ENCODE measurements at regions not wholly inside any gene's neighbourhood (a gene's known extent, or its start where the extent isn't known, plus 50 kb on each side); places are given as distances from the start of the nearest gene placed in this dataset.

DNA sequence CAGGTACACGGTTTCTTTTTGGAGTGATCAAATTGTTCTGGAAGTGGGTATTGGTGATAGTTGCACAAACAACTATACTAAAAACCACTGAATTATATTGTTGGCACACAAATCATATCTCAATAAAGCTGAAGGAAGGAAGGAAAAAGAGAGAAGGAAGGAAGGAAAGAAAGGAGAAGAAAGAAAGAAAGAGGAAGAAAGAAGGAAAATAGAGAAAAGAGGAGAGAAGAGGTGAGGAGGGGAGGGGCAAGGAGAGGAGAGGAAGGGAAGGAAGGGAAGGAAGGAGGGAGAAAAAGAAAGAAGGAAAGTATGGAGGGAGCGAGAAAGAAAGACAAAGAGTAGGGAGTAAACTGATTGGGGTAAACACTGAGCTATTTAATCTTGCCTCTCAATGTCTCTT, 77.9 kb upstream of the TSC22D2 start:
- H3K9me3 Mint-ChIP-seq = no peaks in the 10 kb centered on the region
- Histone ChIP-seq H3K27ac (ENCODE audit: low read depth in 1 of 2, low read length in 2 of 2) (no peak overlapping the region), H3K4me3 (ENCODE audit: low read length) (no peak overlapping the region), H3K36me3 (ENCODE audit: insufficient read depth, low read length) (no peaks in the 10 kb centered on the region), H3K4me1 (ENCODE audit: insufficient read depth, low read length) (no peaks in the 10 kb centered on the region), H3K27me3 (ENCODE audit: control insufficient read depth in 1 of 2, insufficient read depth in 2 of 2, low read length in 2 of 2) (no peaks in the 10 kb centered on the region), H3K9me3 (ENCODE audit: control insufficient read depth in 1 of 2, insufficient read depth in 1 of 2, low read length in 2 of 2) (no peaks in the 10 kb centered on the region)
- H3K27me3 Mint-ChIP-seq = peaks cover 18% of the 10 kb centered on the region
- CTCF ChIA-PET = no interaction called here
- H3K4me3 Mint-ChIP-seq = no peak overlapping the region
- H3K27ac Mint-ChIP-seq = no peak overlapping the region
- H3K36me3 Mint-ChIP-seq (ENCODE audit: low read depth) = no peaks in the 10 kb centered on the region
- no peak for ATAC-seq (ENCODE audit: poor library complexity)
- no peaks in the 10 kb centered on the region for H3K4me1 Mint-ChIP-seq (ENCODE audit: low read depth)
- TF ChIP-seq, protein P1, sequence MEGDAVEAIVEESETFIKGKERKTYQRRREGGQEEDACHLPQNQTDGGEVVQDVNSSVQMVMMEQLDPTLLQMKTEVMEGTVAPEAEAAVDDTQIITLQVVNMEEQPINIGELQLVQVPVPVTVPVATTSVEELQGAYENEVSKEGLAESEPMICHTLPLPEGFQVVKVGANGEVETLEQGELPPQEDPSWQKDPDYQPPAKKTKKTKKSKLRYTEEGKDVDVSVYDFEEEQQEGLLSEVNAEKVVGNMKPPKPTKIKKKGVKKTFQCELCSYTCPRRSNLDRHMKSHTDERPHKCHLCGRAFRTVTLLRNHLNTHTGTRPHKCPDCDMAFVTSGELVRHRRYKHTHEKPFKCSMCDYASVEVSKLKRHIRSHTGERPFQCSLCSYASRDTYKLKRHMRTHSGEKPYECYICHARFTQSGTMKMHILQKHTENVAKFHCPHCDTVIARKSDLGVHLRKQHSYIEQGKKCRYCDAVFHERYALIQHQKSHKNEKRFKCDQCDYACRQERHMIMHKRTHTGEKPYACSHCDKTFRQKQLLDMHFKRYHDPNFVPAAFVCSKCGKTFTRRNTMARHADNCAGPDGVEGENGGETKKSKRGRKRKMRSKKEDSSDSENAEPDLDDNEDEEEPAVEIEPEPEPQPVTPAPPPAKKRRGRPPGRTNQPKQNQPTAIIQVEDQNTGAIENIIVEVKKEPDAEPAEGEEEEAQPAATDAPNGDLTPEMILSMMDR (IDR thresholded peaks at IDR 0.05) = no peak
- intact Hi-C loops (cut with DNase I, micrococcal nuclease) = no loop called here
- no peak for DNase-seq
- POLR2A ChIA-PET = interaction anchor here (1.6 kb wide), 1 partner anchor 78 kb away, joined by 3 read pairs; the partner anchor contains the start of gene TSC22D2

DNA sequence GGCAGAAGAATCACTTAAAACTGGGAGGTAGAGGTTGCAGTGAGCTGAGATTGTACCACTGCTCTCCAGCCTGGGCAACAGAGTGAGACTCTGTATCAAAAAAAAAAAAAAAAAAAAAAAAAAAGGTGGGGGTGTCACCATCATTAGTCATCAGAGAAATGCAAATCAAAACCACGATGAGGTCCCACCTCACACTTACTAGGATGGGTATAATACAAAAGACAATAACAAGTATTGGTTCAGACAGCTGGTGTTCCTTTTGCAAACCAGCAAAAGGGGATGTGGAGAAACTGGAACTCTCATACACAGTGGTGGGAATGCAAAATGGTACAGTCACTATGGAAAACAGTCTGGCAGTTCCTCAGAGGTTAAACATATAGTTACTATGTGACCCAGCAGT, 78.7 kb upstream of the TSC22D2 start:
- Mint-ChIP-seq H3K27ac (no peak overlapping the region), H3K27me3 (peaks cover 20% of the 10 kb centered on the region), H3K4me1 (ENCODE audit: low read depth) (no peaks in the 10 kb centered on the region), H3K4me3 (no peak overlapping the region), H3K36me3 (ENCODE audit: low read depth) (no peaks in the 10 kb centered on the region), H3K9me3 (no peaks in the 10 kb centered on the region)
- H3K4me3 ChIP-seq (ENCODE audit: low read length) = no peak overlapping the region
- no peaks in the 10 kb centered on the region for H3K4me1 ChIP-seq (ENCODE audit: insufficient read depth, low read length)
- H3K27ac ChIP-seq (ENCODE audit: low read depth in 1 of 2, low read length in 2 of 2) = no peak overlapping the region
- H3K27me3 ChIP-seq (ENCODE audit: control insufficient read depth in 1 of 2, insufficient read depth in 2 of 2, low read length in 2 of 2) = no peaks in the 10 kb centered on the region
- TF ChIP-seq, protein P1 (IDR thresholded peaks at IDR 0.05) = no peak
- H3K36me3 ChIP-seq (ENCODE audit: insufficient read depth, low read length) = no peaks in the 10 kb centered on the region
- ChIA-PET POLR2A (interaction anchor here (1.6 kb wide), 1 partner anchor 79 kb away, joined by 3 read pairs; the partner anchor contains the start of gene TSC22D2), CTCF (no interaction called here)
- H3K9me3 ChIP-seq (ENCODE audit: control insufficient read depth in 1 of 2, insufficient read depth in 1 of 2, low read length in 2 of 2) = no peaks in the 10 kb centered on the region
- no peak for ATAC-seq (ENCODE audit: poor library complexity)
- DNase-seq = no peak
- intact Hi-C loops (cut with DNase I, micrococcal nuclease) = no loop called here

DNA sequence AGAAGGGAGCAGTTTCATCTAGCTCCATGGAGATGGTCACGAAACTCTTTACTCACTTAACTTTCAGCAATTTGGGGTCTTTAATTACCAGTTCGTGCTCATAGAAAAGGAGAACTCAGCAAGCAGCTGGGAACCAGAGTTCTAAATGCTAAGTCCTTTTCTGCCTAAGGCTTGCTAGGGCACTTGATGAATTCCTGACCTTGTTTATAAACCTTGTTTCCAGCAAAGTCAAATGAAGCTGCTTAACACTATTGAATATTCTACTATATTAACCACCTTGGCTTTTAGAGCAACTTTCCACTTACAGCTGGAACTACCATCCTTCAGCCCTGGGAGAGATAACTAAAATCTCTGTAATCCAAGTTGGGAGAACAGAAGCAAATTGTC, 79.5 kb upstream of the TSC22D2 start:
- Mint-ChIP-seq H3K4me1 (ENCODE audit: low read depth) (no peaks in the 10 kb centered on the region), H3K36me3 (ENCODE audit: low read depth) (no peaks in the 10 kb centered on the region), H3K27me3 (peaks cover 17% of the 10 kb centered on the region), H3K9me3 (no peaks in the 10 kb centered on the region), H3K4me3 (no peak overlapping the region), H3K27ac (no peak overlapping the region)
- no peak for ATAC-seq (ENCODE audit: poor library complexity)
- Histone ChIP-seq H3K27me3 (ENCODE audit: control insufficient read depth in 1 of 2, insufficient read depth in 2 of 2, low read length in 2 of 2) (no peaks in the 10 kb centered on the region), H3K4me1 (ENCODE audit: insufficient read depth, low read length) (no peaks in the 10 kb centered on the region), H3K36me3 (ENCODE audit: insufficient read depth, low read length) (no peaks in the 10 kb centered on the region), H3K9me3 (ENCODE audit: control insufficient read depth in 1 of 2, insufficient read depth in 1 of 2, low read length in 2 of 2) (no peaks in the 10 kb centered on the region), H3K27ac (ENCODE audit: low read depth in 1 of 2, low read length in 2 of 2) (no peak overlapping the region), H3K4me3 (ENCODE audit: low read length) (no peak overlapping the region)
- DNase-seq = no peak
- TF ChIP-seq, protein P1 (IDR thresholded peaks at IDR 0.05) = no peak
- ChIA-PET POLR2A (interaction anchor here (1.6 kb wide), 1 partner anchor 80 kb away, joined by 3 read pairs; the partner anchor contains the start of gene TSC22D2), CTCF (no interaction called here)
- intact Hi-C loops (cut with DNase I, micrococcal nuclease) = no loop called here
